MM.1S (cell line): ENCODE measurements at regions not wholly inside any gene's neighbourhood (a gene's known extent, or its start where the extent isn't known, plus 50 kb on each side); places are given as distances from the start of the nearest gene placed in this dataset.

ENCODE experiments used
- EZH2 ChIP-seq: fragments of 300-600 bp; sonication (generic); optimal IDR thresholded peaks from 2 replicates; pipeline ENCODE3; 2017; ENCODE audit warnings: low read depth, mild to moderate bottlenecking, antibody characterized with exemption, low read length, mixed read lengths
- EZH2phosphoT487 ChIP-seq: fragments of 300-600 bp; sonication (generic); IDR thresholded peaks from 2 replicates; pipeline ENCODE4 v1.6.1; 2018; ENCODE audit warnings: antibody characterized with exemption, low read length
- TF ChIP-seq, protein P1 (sequence below): fragments of 300-600 bp; sonication (generic); IDR thresholded peaks from 2 replicates; pipeline ENCODE4 v1.5.1; 2016; ENCODE audit warnings: antibody characterized with exemption, low read length, mixed read lengths

DNA sequence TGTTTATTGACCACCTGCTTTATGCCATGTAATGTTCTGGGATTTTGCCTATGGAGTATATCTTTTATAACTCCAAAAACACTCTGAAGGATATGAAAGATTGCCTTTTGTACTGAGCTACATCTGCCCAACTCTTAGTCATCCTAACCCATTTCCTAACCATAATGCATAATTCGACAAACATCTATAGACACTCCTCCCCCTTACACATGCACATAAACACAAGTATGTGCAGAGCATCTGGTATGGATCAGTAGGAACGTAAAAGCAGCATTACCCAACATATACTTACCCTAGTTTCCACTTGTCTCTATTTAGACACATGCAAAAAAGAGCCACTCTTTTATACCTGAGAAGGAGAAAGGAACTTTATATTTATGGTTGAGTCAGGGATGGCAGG lies 272.8 kb downstream of the FAM76B start:
- TF ChIP-seq, protein P1, sequence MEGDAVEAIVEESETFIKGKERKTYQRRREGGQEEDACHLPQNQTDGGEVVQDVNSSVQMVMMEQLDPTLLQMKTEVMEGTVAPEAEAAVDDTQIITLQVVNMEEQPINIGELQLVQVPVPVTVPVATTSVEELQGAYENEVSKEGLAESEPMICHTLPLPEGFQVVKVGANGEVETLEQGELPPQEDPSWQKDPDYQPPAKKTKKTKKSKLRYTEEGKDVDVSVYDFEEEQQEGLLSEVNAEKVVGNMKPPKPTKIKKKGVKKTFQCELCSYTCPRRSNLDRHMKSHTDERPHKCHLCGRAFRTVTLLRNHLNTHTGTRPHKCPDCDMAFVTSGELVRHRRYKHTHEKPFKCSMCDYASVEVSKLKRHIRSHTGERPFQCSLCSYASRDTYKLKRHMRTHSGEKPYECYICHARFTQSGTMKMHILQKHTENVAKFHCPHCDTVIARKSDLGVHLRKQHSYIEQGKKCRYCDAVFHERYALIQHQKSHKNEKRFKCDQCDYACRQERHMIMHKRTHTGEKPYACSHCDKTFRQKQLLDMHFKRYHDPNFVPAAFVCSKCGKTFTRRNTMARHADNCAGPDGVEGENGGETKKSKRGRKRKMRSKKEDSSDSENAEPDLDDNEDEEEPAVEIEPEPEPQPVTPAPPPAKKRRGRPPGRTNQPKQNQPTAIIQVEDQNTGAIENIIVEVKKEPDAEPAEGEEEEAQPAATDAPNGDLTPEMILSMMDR = no peak
- TF ChIP-seq EZH2phosphoT487 (no peak), EZH2 (no peak)
